ENCODE measurements at regions not wholly inside any gene's neighbourhood (a gene's known extent, or its start where the extent isn't known, plus 50 kb on each side); places are given as distances from the start of the nearest gene placed in this dataset.

- Histone ChIP-seq H3K27me3 (ENCODE audit: control insufficient read depth in 3 of 3, insufficient read depth in 3 of 3, low read length in 2 of 3) (no peaks in the 10 kb centered on the region), H3K4me3 (no peak overlapping the region), H3K9me3 (ENCODE audit: control insufficient read depth in 4 of 4, insufficient read depth in 3 of 4, low read length in 3 of 4) (no peaks in the 10 kb centered on the region), H3K27ac (ENCODE audit: low read depth in 1 of 2, low read length in 1 of 2) (no peak overlapping the region), H3K4me1 (ENCODE audit: control insufficient read depth in 5 of 5, insufficient read depth in 5 of 5, low read length in 5 of 5) (peaks cover 0 to 23% (median 3%) of the 10 kb centered on the region in 5 donors), H3K36me3 (ENCODE audit: control insufficient read depth in 4 of 4, insufficient read depth in 4 of 4, low read length in 4 of 4) (no peaks in the 10 kb centered on the region), H3K9ac (ENCODE audit: insufficient read depth in 1 of 2, low read length in 2 of 2) (no peak overlapping the region)
- DNase-seq: no peak
- no peak for TF ChIP-seq CTCF (IDR thresholded peaks at IDR 0.05; ENCODE audit: control extremely low read depth, extremely low read depth)
- no peak for ATAC-seq (ENCODE audit: insufficient read depth, low FRiP score)
- WGBS, 2 donors: 77 to 90% methylated on average over 3 of the region's 3 CpGs
Observed at GRCh38 chr5:176152930-176153311, 85.3 kb upstream of the SIMC1 start.

- DNase-seq (peak in 1 of 3 donors; percentile 51), ATAC-seq (ENCODE audit: insufficient read depth, low FRiP score) (no peak)
- H3K4me3 ChIP-seq: no peak overlapping the region
- TF ChIP-seq CTCF (IDR thresholded peaks at IDR 0.05; ENCODE audit: control extremely low read depth, extremely low read depth): no peak
- no peak overlapping the region for H3K9ac ChIP-seq (ENCODE audit: insufficient read depth in 1 of 2, low read length in 2 of 2)
- peaks cover 0 to 23% (median 3%) of the 10 kb centered on the region in 5 donors for H3K4me1 ChIP-seq (ENCODE audit: control insufficient read depth in 5 of 5, insufficient read depth in 5 of 5, low read length in 5 of 5)
- H3K36me3 ChIP-seq (ENCODE audit: control insufficient read depth in 4 of 4, insufficient read depth in 4 of 4, low read length in 4 of 4): no peaks in the 10 kb centered on the region
- 52 to 57% methylated on average over 10 of the region's 10 CpGs for WGBS, 2 donors
- no peaks in the 10 kb centered on the region for H3K9me3 ChIP-seq (ENCODE audit: control insufficient read depth in 4 of 4, insufficient read depth in 3 of 4, low read length in 3 of 4)
- no peak overlapping the region for H3K27ac ChIP-seq (ENCODE audit: low read depth in 1 of 2, low read length in 1 of 2)
- no peaks in the 10 kb centered on the region for H3K27me3 ChIP-seq (ENCODE audit: control insufficient read depth in 3 of 3, insufficient read depth in 3 of 3, low read length in 2 of 3)
Observed at GRCh38 chr5:176153741-176154140, 84.5 kb upstream of the SIMC1 start.

- H3K27ac ChIP-seq (ENCODE audit: low read depth in 1 of 2, low read length in 1 of 2): no peak overlapping the region
- WGBS, 2 donors: 96 to 97% methylated on average over 11 of the region's 11 CpGs
- no peaks in the 10 kb centered on the region for H3K27me3 ChIP-seq (ENCODE audit: control insufficient read depth in 3 of 3, insufficient read depth in 3 of 3, low read length in 2 of 3)
- no peak for ATAC-seq (ENCODE audit: insufficient read depth, low FRiP score)
- no peaks in the 10 kb centered on the region for H3K9me3 ChIP-seq (ENCODE audit: control insufficient read depth in 4 of 4, insufficient read depth in 3 of 4, low read length in 3 of 4)
- no peak for DNase-seq
- no peaks in the 10 kb centered on the region for H3K36me3 ChIP-seq (ENCODE audit: control insufficient read depth in 4 of 4, insufficient read depth in 4 of 4, low read length in 4 of 4)
- no peak overlapping the region for H3K9ac ChIP-seq (ENCODE audit: insufficient read depth in 1 of 2, low read length in 2 of 2)
- H3K4me1 ChIP-seq (ENCODE audit: control insufficient read depth in 5 of 5, insufficient read depth in 5 of 5, low read length in 5 of 5): peaks cover 0 to 23% (median 3%) of the 10 kb centered on the region in 5 donors
- no peak overlapping the region for H3K4me3 ChIP-seq
- no peak for TF ChIP-seq CTCF (IDR thresholded peaks at IDR 0.05; ENCODE audit: control extremely low read depth, extremely low read depth)
Observed at GRCh38 chr5:176154821-176155220, 83.4 kb upstream of the SIMC1 start.

- Histone ChIP-seq H3K9me3 (ENCODE audit: control insufficient read depth in 4 of 4, insufficient read depth in 3 of 4, low read length in 3 of 4) (no peaks in the 10 kb centered on the region), H3K4me1 (ENCODE audit: control insufficient read depth in 5 of 5, insufficient read depth in 5 of 5, low read length in 5 of 5) (peaks cover 0 to 23% (median 3%) of the 10 kb centered on the region in 5 donors), H3K4me3 (no peak overlapping the region), H3K9ac (ENCODE audit: insufficient read depth in 1 of 2, low read length in 2 of 2) (no peak overlapping the region), H3K27me3 (ENCODE audit: control insufficient read depth in 3 of 3, insufficient read depth in 3 of 3, low read length in 2 of 3) (no peaks in the 10 kb centered on the region), H3K27ac (ENCODE audit: low read depth in 1 of 2, low read length in 1 of 2) (no peak overlapping the region), H3K36me3 (ENCODE audit: control insufficient read depth in 4 of 4, insufficient read depth in 4 of 4, low read length in 4 of 4) (no peaks in the 10 kb centered on the region)
- DNase-seq (peak in 1 of 3 donors; percentile 35), ATAC-seq (ENCODE audit: insufficient read depth, low FRiP score) (no peak)
- 63 to 77% methylated on average over 14 of the region's 14 CpGs for WGBS, 2 donors
- no peak for TF ChIP-seq CTCF (IDR thresholded peaks at IDR 0.05; ENCODE audit: control extremely low read depth, extremely low read depth)
Observed at GRCh38 chr5:176155922-176156359, 82.3 kb upstream of the SIMC1 start.

Measured in lung (tissue), 11 donors.